ENCODE measurements at regions not wholly inside any gene's neighbourhood (a gene's known extent, or its start where the extent isn't known, plus 50 kb on each side); places are given as distances from the start of the nearest gene placed in this dataset.

DNA sequence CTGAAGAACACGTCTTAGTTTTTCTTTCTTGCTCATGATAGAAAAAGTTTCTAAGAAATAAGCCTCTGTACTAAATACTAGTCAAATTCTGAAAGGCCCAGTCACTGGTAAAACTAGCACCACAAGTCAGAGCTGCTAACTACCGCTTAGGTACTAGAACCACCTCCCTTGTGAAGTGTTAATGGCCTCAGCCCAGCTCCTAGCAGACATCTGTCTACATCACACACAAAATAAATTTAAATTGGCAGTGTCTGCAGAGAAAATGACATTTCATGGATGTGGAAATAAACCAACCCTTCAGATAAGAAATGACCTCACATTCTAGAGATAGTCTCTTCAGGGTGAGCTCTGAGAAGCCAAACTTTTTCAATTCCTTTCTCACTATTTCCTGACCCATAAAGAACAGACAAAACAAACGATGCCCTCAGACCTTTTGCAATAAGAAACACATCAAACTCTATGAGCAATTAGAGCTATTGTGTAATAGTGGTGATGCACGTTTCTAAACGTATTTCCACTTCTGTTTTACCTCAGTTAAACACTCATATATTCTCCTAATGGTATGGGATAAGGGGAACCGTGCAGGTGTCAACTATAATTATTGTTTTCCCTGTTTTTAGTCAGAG, 70.3 kb upstream of the DSG1 start:
- TF ChIP-seq, protein P1, sequence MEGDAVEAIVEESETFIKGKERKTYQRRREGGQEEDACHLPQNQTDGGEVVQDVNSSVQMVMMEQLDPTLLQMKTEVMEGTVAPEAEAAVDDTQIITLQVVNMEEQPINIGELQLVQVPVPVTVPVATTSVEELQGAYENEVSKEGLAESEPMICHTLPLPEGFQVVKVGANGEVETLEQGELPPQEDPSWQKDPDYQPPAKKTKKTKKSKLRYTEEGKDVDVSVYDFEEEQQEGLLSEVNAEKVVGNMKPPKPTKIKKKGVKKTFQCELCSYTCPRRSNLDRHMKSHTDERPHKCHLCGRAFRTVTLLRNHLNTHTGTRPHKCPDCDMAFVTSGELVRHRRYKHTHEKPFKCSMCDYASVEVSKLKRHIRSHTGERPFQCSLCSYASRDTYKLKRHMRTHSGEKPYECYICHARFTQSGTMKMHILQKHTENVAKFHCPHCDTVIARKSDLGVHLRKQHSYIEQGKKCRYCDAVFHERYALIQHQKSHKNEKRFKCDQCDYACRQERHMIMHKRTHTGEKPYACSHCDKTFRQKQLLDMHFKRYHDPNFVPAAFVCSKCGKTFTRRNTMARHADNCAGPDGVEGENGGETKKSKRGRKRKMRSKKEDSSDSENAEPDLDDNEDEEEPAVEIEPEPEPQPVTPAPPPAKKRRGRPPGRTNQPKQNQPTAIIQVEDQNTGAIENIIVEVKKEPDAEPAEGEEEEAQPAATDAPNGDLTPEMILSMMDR (IDR thresholded peaks at IDR 0.05): no peak
- DNase-seq (no peak), ATAC-seq (no peak)
- peaks cover 8% of the 10 kb centered on the region for H3K4me1 ChIP-seq (ENCODE audit: low read depth)
- no peaks in the 10 kb centered on the region for H3K9me3 ChIP-seq
- no peaks in the 10 kb centered on the region for H3K36me3 ChIP-seq (ENCODE audit: low read depth)
- H3K4me3 ChIP-seq: no peak overlapping the region
- intact Hi-C loops (cut with DNase I, micrococcal nuclease): no loop called here

DNA sequence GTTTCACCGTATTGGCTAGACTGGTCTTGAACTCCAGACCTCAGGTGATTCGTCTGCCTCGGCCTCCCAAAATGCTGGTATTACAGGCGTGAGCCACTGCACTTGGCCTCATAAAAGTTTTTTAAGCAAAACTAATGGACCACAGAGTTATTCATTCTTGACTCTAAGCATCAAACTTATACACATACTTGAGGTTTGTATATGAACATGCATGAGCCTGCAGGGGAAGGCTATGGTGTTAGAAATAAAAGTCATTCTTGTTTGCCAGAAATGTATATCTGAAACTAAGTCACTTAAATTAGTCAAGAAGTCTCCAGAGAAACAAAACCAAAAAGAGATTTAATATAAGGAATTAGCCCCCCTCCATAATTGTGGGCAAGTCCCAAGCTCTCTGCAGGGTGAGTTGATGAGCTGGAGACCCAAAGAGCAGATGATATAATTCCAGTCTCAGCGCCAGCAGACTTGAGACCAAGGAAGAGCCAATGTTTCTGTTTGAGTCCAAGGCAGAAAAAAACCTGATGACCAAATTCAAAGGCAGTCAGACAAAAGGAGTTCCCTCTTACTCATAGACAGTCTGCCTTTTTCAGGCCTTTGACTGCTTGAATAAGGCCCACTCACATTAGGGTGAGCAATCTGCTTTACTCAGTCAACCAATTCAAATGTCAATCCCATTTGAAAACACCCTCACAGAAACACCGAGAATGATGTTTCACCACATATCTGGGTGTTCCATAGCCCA, 69.0 kb upstream of the DSG1 start:
- Histone ChIP-seq H3K4me1 (ENCODE audit: low read depth) (peaks cover 8% of the 10 kb centered on the region), H3K36me3 (ENCODE audit: low read depth) (no peaks in the 10 kb centered on the region), H3K4me3 (no peak overlapping the region), H3K9me3 (no peaks in the 10 kb centered on the region)
- TF ChIP-seq, protein P1 (IDR thresholded peaks at IDR 0.05): no peak
- ATAC-seq (no peak), DNase-seq (no peak)
- intact Hi-C loops (cut with DNase I, micrococcal nuclease): no loop called here

DNA sequence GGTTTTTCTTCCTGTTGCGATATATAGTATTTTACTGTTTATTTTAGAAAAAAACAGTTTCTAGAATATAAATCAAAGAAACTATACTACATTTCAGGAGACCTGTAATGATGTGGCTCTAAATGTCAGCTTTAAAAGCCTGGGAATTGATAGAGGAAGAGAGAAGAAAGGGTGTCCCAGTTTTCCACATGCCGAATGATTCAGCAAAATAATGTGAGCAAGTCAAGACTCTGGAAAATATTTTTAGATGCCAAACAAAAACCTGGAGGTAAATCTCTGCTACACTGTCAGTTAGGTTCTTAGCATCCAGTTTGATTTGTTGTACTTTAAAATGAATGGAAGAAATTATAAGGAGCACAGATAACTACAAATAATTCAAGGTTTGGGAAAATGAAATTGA, 67.1 kb upstream of the DSG1 start:
- H3K4me3 ChIP-seq: no peak overlapping the region
- ATAC-seq (no peak), DNase-seq (no peak)
- peaks cover 2% of the 10 kb centered on the region for H3K4me1 ChIP-seq (ENCODE audit: low read depth)
- intact Hi-C loops (cut with DNase I, micrococcal nuclease): no loop called here
- H3K9me3 ChIP-seq: no peaks in the 10 kb centered on the region
- TF ChIP-seq, protein P1 (IDR thresholded peaks at IDR 0.05): no peak
- H3K36me3 ChIP-seq (ENCODE audit: low read depth): no peaks in the 10 kb centered on the region

DNA sequence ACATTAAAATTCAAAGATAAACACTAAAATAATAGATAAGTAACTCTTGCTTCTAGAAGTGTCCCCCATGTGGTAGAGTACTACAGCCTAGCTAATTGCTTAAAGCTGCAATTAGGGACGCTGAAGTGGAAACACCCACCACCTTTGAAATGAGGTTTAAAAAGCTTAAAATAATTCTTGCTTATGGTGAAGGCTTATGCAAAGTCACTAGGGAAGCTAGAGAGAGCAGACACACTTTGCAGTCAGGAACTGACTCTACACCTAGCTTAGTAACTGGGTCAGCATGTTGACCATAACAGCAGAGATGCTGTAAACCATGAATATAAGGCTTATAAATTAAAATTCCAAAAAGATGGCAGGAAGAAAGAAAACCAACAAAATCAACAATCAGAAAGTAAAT, 65.4 kb upstream of the DSG1 start:
- H3K9me3 ChIP-seq: no peaks in the 10 kb centered on the region
- no peaks in the 10 kb centered on the region for H3K4me1 ChIP-seq (ENCODE audit: low read depth)
- TF ChIP-seq, protein P1 (IDR thresholded peaks at IDR 0.05): no peak
- ATAC-seq: no peak
- intact Hi-C loops (cut with DNase I, micrococcal nuclease): no loop called here
- H3K36me3 ChIP-seq (ENCODE audit: low read depth): no peaks in the 10 kb centered on the region
- DNase-seq: no peak
- no peak overlapping the region for H3K4me3 ChIP-seq

DNA sequence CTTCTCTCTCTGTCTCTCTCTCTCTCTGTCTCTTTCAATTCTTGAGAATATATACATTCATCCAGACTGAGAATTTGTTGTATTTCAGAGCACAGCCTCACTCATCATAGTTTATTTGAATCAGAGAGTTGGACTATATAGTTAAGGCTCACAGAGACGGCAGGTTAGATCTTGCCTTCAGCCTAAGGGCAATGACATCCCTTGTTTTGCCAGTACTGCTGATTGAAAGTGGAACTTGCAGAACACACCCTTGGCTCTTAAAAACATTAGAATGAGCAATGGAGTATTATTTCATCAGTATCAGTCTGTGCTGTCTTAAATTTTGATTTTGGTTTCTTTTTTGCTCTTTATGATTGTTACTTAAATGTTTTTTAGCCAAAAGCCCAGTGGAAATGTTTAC, 62.0 kb upstream of the DSG1 start:
- TF ChIP-seq, protein P1 (IDR thresholded peaks at IDR 0.05): no peak
- Histone ChIP-seq H3K9me3 (no peaks in the 10 kb centered on the region), H3K4me1 (ENCODE audit: low read depth) (no peaks in the 10 kb centered on the region), H3K36me3 (ENCODE audit: low read depth) (no peaks in the 10 kb centered on the region), H3K4me3 (no peak overlapping the region)
- no peak for ATAC-seq
- intact Hi-C loops (cut with DNase I, micrococcal nuclease): no loop called here
- DNase-seq: no peak
